ENCODE measurements at regions not wholly inside any gene's neighbourhood (a gene's known extent, or its start where the extent isn't known, plus 50 kb on each side); places are given as distances from the start of the nearest gene placed in this dataset.

GRCh38 chr6:126941751-126942150 is 176.7 kb upstream of the RSPO3 start:
- intact Hi-C loops (cut with micrococcal nuclease) = no loop called here
- Mint-ChIP-seq H3K27ac (ENCODE audit: low read depth, unreplicated experiment) (no peak overlapping the region), H3K27me3 (ENCODE audit: insufficient read depth, unreplicated experiment) (peaks cover 45% of the 10 kb centered on the region), H3K36me3 (ENCODE audit: insufficient read depth, unreplicated experiment) (no peaks in the 10 kb centered on the region), H3K4me3 (ENCODE audit: unreplicated experiment) (no peak overlapping the region), H3K9me3 (ENCODE audit: unreplicated experiment) (no peaks in the 10 kb centered on the region), H3K4me1 (ENCODE audit: insufficient read depth, unreplicated experiment) (no peaks in the 10 kb centered on the region)
- BruUV-seq (replicated peaks) = no TSS peak
- POLR2A ChIA-PET = interaction anchor here (0.6 to 1.1 kb wide), 2 partner anchors 19 to 165 kb away, joined by 3 read pairs; no protein-coding TSS in a partner anchor
- TF ChIP-seq, protein P1, sequence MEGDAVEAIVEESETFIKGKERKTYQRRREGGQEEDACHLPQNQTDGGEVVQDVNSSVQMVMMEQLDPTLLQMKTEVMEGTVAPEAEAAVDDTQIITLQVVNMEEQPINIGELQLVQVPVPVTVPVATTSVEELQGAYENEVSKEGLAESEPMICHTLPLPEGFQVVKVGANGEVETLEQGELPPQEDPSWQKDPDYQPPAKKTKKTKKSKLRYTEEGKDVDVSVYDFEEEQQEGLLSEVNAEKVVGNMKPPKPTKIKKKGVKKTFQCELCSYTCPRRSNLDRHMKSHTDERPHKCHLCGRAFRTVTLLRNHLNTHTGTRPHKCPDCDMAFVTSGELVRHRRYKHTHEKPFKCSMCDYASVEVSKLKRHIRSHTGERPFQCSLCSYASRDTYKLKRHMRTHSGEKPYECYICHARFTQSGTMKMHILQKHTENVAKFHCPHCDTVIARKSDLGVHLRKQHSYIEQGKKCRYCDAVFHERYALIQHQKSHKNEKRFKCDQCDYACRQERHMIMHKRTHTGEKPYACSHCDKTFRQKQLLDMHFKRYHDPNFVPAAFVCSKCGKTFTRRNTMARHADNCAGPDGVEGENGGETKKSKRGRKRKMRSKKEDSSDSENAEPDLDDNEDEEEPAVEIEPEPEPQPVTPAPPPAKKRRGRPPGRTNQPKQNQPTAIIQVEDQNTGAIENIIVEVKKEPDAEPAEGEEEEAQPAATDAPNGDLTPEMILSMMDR (IDR thresholded peaks at IDR 0.05; ENCODE audit: unreplicated experiment) = no peak
- no peak for DNase-seq (ENCODE audit: unreplicated experiment)
- CTCF ChIA-PET = interaction anchor here (0.6 kb wide), 1 partner anchor 16 kb away, joined by 4 read pairs; no protein-coding TSS in a partner anchor

- Mint-ChIP-seq H3K27ac (ENCODE audit: low read depth, unreplicated experiment) (no peak overlapping the region), H3K9me3 (ENCODE audit: unreplicated experiment) (no peaks in the 10 kb centered on the region), H3K4me3 (ENCODE audit: unreplicated experiment) (no peak overlapping the region), H3K4me1 (ENCODE audit: insufficient read depth, unreplicated experiment) (no peaks in the 10 kb centered on the region), H3K36me3 (ENCODE audit: insufficient read depth, unreplicated experiment) (no peaks in the 10 kb centered on the region), H3K27me3 (ENCODE audit: insufficient read depth, unreplicated experiment) (peaks cover 34% of the 10 kb centered on the region)
- DNase-seq (ENCODE audit: unreplicated experiment) = no peak
- POLR2A ChIA-PET = no interaction called here
- BruUV-seq (replicated peaks) = no TSS peak
- TF ChIP-seq, protein P1 (IDR thresholded peaks at IDR 0.05; ENCODE audit: unreplicated experiment) = no peak
- CTCF ChIA-PET = interaction anchor here (0.9 kb wide), 1 partner anchor 337 kb away, joined by 3 read pairs; no protein-coding TSS in a partner anchor
- intact Hi-C loops (cut with micrococcal nuclease) = no loop called here
Measured at GRCh38 chr6:126944512-126944911, 174.0 kb upstream of the RSPO3 start.

DNA sequence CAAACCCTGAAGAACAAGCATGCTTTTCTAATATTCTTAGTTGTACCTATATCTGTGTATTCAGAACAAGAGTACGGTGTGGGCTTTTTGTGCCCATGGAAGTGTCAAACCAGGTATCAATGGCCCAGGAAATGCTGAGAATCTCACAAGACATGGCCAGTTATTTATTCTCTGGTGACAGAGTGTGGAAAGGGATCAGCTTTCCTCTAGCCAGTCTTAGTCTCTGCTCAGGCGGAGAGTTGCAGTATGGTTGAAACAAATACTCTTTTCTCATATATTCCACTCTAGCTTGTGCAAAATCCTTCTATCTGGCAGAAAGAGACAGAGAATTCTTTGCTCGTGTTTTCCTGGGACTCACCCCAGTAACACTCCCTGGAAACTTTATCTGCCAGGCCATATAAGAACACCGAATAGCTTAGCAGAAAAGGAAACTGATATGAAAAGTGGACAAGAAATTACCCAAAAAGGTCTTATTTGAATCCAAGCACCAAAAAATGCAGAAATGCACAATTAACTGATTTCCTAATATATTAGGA is 173.3 kb upstream of the RSPO3 start:
- intact Hi-C loops (cut with micrococcal nuclease) = no loop called here
- H3K27ac Mint-ChIP-seq (ENCODE audit: low read depth, unreplicated experiment) = no peak overlapping the region
- H3K4me3 Mint-ChIP-seq (ENCODE audit: unreplicated experiment) = no peak overlapping the region
- no peaks in the 10 kb centered on the region for H3K9me3 Mint-ChIP-seq (ENCODE audit: unreplicated experiment)
- CTCF ChIA-PET = interaction anchor here (0.7 to 0.9 kb wide), 2 partner anchors 338 to 677 kb away, joined by 3 read pairs; no protein-coding TSS in a partner anchor
- no TSS peak for BruUV-seq (replicated peaks)
- H3K36me3 Mint-ChIP-seq (ENCODE audit: insufficient read depth, unreplicated experiment) = no peaks in the 10 kb centered on the region
- H3K27me3 Mint-ChIP-seq (ENCODE audit: insufficient read depth, unreplicated experiment) = peaks cover 34% of the 10 kb centered on the region
- POLR2A ChIA-PET = no interaction called here
- no peaks in the 10 kb centered on the region for H3K4me1 Mint-ChIP-seq (ENCODE audit: insufficient read depth, unreplicated experiment)
- DNase-seq (ENCODE audit: unreplicated experiment) = no peak
- TF ChIP-seq, protein P1 (IDR thresholded peaks at IDR 0.05; ENCODE audit: unreplicated experiment) = no peak

DNA sequence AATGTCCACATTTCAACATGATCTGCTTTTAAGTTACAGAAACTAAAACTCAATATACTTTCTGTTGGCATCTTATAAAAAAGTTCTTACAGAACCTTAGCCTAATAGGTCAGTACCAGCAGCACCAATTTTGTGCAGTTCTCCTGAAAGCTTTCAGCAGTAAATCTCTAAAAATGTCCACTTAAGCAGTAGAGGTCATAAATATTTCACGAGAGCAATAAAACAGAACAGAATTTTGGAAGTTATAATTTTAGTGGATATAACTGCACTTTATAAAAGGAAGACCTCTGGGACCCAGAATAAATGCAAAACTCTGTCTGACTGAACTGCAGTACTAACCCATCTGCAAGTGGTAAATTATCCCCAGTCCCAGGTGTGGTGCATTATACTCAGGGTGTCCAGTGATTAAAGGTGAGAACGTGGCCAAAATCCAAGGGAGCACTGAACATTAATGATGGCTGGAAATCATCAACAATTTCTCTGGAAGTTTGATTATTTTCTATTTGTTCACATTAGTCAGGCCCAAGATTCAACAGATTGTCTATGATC is 172.6 kb upstream of the RSPO3 start:
- intact Hi-C loops (cut with micrococcal nuclease) = no loop called here
- no peak for DNase-seq (ENCODE audit: unreplicated experiment)
- POLR2A ChIA-PET = no interaction called here
- no peaks in the 10 kb centered on the region for H3K36me3 Mint-ChIP-seq (ENCODE audit: insufficient read depth, unreplicated experiment)
- H3K27ac Mint-ChIP-seq (ENCODE audit: low read depth, unreplicated experiment) = no peak overlapping the region
- CTCF ChIA-PET = interaction anchor here (0.7 kb wide), 1 partner anchor 677 kb away, joined by 3 read pairs; no protein-coding TSS in a partner anchor
- H3K4me1 Mint-ChIP-seq (ENCODE audit: insufficient read depth, unreplicated experiment) = no peaks in the 10 kb centered on the region
- TF ChIP-seq, protein P1 (IDR thresholded peaks at IDR 0.05; ENCODE audit: unreplicated experiment) = no peak
- BruUV-seq (replicated peaks) = no TSS peak
- H3K4me3 Mint-ChIP-seq (ENCODE audit: unreplicated experiment) = no peak overlapping the region
- no peaks in the 10 kb centered on the region for H3K9me3 Mint-ChIP-seq (ENCODE audit: unreplicated experiment)
- H3K27me3 Mint-ChIP-seq (ENCODE audit: insufficient read depth, unreplicated experiment) = peaks cover 32% of the 10 kb centered on the region

Measured in MCF 10A (cell line).